ENCODE measurements at regions not wholly inside any gene's neighbourhood (a gene's known extent, or its start where the extent isn't known, plus 50 kb on each side); places are given as distances from the start of the nearest gene placed in this dataset.
"Not testable (repeated sequence)": the region's sequence is repeated elsewhere in the genome, so short reads cannot be mapped to it uniquely, and the experiment has no call there.

DNA sequence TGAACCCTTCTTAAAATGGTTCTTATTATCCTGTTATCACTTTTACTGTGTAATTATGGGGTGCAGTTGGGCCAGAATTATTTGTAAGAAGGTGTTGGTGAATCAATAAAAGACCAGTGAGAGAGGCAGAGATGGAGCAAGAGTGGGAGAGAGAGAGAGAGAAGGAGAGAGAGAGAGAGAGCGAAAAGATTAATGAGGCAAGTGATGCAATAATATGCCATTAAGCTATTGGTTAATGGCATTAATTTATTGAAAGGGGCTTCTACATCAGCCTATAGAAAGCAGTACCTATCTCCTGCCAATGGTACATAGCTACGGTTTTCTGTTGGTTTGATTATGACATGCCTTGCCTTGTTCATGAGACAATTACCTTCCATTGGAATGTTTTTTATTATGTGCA is 388.7 kb downstream of the RPS6KC1 start:
- Mint-ChIP-seq H3K9me3 (peaks cover 0 to 5% (median 0%) of the 10 kb centered on the region in 6 donors), H3K27ac (no peak overlapping the region), H3K27me3 (ENCODE audit: low read depth in 3 of 3) (peaks cover 0 to 7% (median 5%) of the 10 kb centered on the region in 3 donors), H3K4me3 (no peak overlapping the region), H3K36me3 (no peaks in the 10 kb centered on the region), H3K4me1 (no peaks in the 10 kb centered on the region)
- DNase-seq, result no peak

DNA sequence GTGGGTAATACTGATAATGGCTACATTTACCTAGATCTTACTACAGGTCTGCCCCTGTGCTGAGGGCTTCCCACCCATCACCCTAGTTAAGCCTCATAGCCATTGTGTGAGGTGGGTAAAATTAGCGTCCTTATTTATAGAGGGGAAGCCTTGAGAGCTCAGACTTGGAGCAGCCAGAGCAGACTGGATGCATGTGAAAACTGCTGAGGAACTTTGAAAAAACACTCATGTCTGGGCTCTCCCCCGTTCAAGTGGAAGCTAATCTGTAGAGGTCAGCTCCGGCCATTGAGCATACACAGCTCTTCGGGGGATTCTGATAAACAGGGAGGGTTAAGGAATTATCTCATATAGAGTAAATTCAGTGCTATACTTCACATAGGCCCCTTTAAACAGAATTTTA is 389.7 kb downstream of the RPS6KC1 start:
- Mint-ChIP-seq H3K4me3 (no peak overlapping the region), H3K27me3 (ENCODE audit: low read depth in 3 of 3) (peaks cover 0 to 9% (median 5%) of the 10 kb centered on the region in 3 donors), H3K36me3 (no peaks in the 10 kb centered on the region), H3K27ac (no peak overlapping the region), H3K4me1 (no peaks in the 10 kb centered on the region), H3K9me3 (peaks cover 0 to 3% (median 0%) of the 10 kb centered on the region in 6 donors)
- DNase-seq, result no peak

GRCh38 chr1:213443415-213443814 is 392.4 kb downstream of the RPS6KC1 start:
- Mint-ChIP-seq H3K36me3 (no peaks in the 10 kb centered on the region), H3K27ac (no peak overlapping the region), H3K27me3 (ENCODE audit: low read depth in 3 of 3) (peaks cover 0 to 9% (median 5%) of the 10 kb centered on the region in 3 donors), H3K9me3 (peaks cover 0 to 3% (median 0%) of the 10 kb centered on the region in 6 donors), H3K4me3 (no peak overlapping the region), H3K4me1 (no peaks in the 10 kb centered on the region)
- DNase-seq, result no peak

DNA sequence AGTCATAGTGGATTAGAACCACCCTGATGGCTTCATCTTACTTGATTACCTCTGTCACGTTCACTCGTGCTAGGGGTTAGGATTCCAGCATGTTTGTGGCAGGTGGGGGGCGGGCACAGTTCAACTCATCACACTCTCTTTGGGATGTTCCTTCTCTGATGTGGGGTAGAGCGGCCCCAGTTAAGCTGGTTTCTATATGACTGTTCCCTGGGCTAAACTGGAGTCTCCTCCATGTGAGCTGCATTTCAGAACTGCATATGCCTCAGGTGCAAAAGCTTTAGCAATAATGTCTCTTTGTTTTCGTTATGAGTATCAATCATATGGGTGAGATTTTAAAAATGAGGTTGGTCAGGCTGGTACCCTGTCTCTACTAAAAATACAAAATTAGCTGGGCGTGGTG is 393.2 kb downstream of the RPS6KC1 start:
- Mint-ChIP-seq H3K36me3 (no peaks in the 10 kb centered on the region), H3K4me1 (no peaks in the 10 kb centered on the region), H3K27me3 (ENCODE audit: low read depth in 3 of 3) (peaks cover 0 to 9% (median 5%) of the 10 kb centered on the region in 3 donors), H3K27ac (no peak overlapping the region), H3K4me3 (no peak overlapping the region), H3K9me3 (peaks cover 0 to 3% (median 0%) of the 10 kb centered on the region in 6 donors)
- DNase-seq, result no peak

DNA sequence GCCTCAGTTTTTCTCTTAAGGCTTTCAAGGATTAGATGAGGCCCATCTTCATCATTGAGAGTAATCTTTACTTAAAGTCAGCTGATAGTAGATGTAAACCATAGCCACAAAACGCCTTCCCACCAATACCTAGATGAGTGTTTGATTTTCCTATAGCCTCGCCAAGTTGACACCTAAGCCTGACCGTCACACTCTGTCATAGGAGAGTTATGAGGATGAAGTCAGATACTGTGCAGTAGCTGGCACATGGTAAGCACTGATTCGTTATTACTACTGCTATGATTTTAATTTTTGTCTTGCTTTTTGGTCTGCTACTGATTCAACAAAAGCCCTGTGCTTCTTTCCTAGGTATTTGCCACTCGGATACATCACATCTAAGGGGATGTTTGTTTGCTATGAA is 395.5 kb downstream of the RPS6KC1 start:
- Mint-ChIP-seq H3K27ac (no peak overlapping the region), H3K27me3 (ENCODE audit: low read depth in 3 of 3) (peaks cover 0 to 6% (median 2%) of the 10 kb centered on the region in 3 donors), H3K4me1 (no peaks in the 10 kb centered on the region), H3K36me3 (no peaks in the 10 kb centered on the region), H3K4me3 (no peak overlapping the region), H3K9me3 (peaks cover 0 to 3% (median 0%) of the 10 kb centered on the region in 6 donors)
- no peak for DNase-seq

GRCh38 chr1:213448360-213448759 is 397.3 kb downstream of the RPS6KC1 start:
- Mint-ChIP-seq H3K4me3 (no peak overlapping the region), H3K4me1 (no peaks in the 10 kb centered on the region), H3K27me3 (ENCODE audit: low read depth in 3 of 3) (peaks cover 0 to 7% (median 2%) of the 10 kb centered on the region in 3 donors), H3K9me3 (peaks cover 0 to 3% (median 0%) of the 10 kb centered on the region in 6 donors), H3K36me3 (no peaks in the 10 kb centered on the region), H3K27ac (no peak overlapping the region)
- no peak for DNase-seq

DNA sequence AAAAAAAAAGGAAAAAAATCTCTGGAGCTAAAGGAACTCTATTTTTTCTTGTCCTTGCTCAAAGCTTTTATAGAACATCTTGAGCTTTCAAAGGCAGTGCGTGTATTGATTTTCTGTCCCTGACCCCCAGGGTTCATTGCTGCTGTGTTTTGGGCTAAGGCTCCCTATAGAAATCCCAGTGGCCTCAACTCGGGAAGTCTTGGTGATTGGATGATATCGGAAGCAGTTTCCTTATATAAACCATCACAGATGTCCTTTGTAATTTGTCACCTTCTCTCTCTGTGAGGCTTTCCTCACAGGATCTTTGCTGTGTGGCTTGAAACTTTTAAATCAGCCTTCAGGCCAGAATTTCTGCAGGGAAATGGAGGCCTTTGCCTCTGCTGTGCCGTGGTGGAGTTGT is 397.7 kb downstream of the RPS6KC1 start:
- no peak overlapping the region for H3K27ac Mint-ChIP-seq
- no peaks in the 10 kb centered on the region for H3K36me3 Mint-ChIP-seq
- no peaks in the 10 kb centered on the region for H3K4me1 Mint-ChIP-seq
- H3K27me3 Mint-ChIP-seq (ENCODE audit: low read depth in 3 of 3), result peaks cover 0 to 7% (median 2%) of the 10 kb centered on the region in 3 donors
- DNase-seq, result no peak
- H3K4me3 Mint-ChIP-seq, result no peak overlapping the region
- peaks cover 0 to 3% (median 0%) of the 10 kb centered on the region in 6 donors for H3K9me3 Mint-ChIP-seq

DNA sequence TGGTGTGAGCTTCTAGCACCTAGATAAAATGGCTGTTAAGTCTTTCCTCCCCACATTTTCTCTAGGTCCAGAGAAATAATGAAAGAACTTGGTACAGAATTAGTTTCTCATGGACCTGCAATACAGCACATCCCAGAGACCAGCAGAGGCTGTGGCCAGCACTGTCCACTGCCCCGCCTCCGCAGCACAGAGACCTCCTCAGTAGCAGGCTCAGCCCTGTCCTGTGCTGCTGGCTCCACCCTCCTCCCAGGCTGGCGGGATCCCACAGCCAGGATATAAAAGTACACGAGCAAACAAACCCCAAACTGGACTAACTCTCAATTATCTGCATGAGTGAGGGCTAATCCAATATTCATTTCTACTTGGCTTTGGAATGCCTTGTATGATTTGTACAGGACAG is 401.5 kb downstream of the RPS6KC1 start:
- H3K27ac Mint-ChIP-seq, result no peak overlapping the region
- H3K4me1 Mint-ChIP-seq, result no peaks in the 10 kb centered on the region
- DNase-seq, result no peak
- no peaks in the 10 kb centered on the region for H3K36me3 Mint-ChIP-seq
- peaks cover 0 to 3% (median 0%) of the 10 kb centered on the region in 6 donors for H3K9me3 Mint-ChIP-seq
- no peak overlapping the region for H3K4me3 Mint-ChIP-seq
- H3K27me3 Mint-ChIP-seq (ENCODE audit: low read depth in 3 of 3), result peaks cover 0 to 9% (median 3%) of the 10 kb centered on the region in 3 donors

DNA sequence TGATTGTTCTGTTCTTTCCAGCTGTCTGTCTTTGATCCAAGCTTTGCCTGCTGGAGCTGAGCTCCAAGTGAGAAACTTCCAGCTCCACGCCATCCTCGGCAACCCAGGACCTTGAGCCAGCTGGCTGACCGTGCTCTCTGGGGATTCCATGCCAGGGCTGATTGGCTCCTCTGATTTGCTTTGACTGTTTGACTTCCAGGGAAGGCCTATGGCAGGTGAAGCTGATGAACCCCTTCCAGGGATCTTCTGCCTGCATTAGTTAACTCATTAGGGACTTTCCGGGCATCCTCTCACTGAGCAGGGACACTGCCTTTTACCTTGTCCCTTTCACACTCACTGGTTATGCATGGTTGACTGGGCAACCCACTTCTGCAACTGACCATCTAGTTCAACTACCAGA is 406.1 kb downstream of the RPS6KC1 start:
- Mint-ChIP-seq H3K27me3 (ENCODE audit: low read depth in 3 of 3) (peaks cover 2 to 12% (median 3%) of the 10 kb centered on the region in 3 donors), H3K4me3 (no peak overlapping the region), H3K27ac (no peak overlapping the region), H3K4me1 (no peaks in the 10 kb centered on the region), H3K36me3 (no peaks in the 10 kb centered on the region), H3K9me3 (peaks cover 0 to 11% (median under 1%) of the 10 kb centered on the region in 6 donors)
- no peak for DNase-seq

GRCh38 chr1:213457733-213458132 is 406.7 kb downstream of the RPS6KC1 start:
- Mint-ChIP-seq H3K4me1 (no peaks in the 10 kb centered on the region), H3K27ac (no peak overlapping the region), H3K36me3 (no peaks in the 10 kb centered on the region), H3K27me3 (ENCODE audit: low read depth in 3 of 3) (peaks cover 2 to 12% (median 3%) of the 10 kb centered on the region in 3 donors), H3K4me3 (no peak overlapping the region), H3K9me3 (peaks cover 0 to 11% (median under 1%) of the 10 kb centered on the region in 6 donors)
- no peak for DNase-seq

- not testable (repeated sequence) for H3K27ac Mint-ChIP-seq; H3K4me3 Mint-ChIP-seq; H3K4me1 Mint-ChIP-seq; DNase-seq; H3K36me3 Mint-ChIP-seq; H3K27me3 Mint-ChIP-seq (ENCODE audit: low read depth in 3 of 3)
- H3K9me3 Mint-ChIP-seq, result peaks cover 0 to 11% (median 2%) of the 10 kb centered on the region in 6 donors
Measured at GRCh38 chr1:213462374-213462773, 411.3 kb downstream of the RPS6KC1 start.

- no peak overlapping the region for H3K4me3 Mint-ChIP-seq
- H3K27me3 Mint-ChIP-seq (ENCODE audit: low read depth in 3 of 3), result peaks cover 3 to 7% (median 5%) of the 10 kb centered on the region in 3 donors
- peaks cover 0 to 5% (median under 1%) of the 10 kb centered on the region in 6 donors for H3K9me3 Mint-ChIP-seq
- DNase-seq, result no peak
- no peak overlapping the region for H3K27ac Mint-ChIP-seq
- no peaks in the 10 kb centered on the region for H3K36me3 Mint-ChIP-seq
- H3K4me1 Mint-ChIP-seq, result no peaks in the 10 kb centered on the region
Measured at GRCh38 chr1:213464786-213465460, 413.9 kb downstream of the RPS6KC1 start.

GRCh38 chr1:213466541-213466940 is 415.5 kb downstream of the RPS6KC1 start:
- no peaks in the 10 kb centered on the region for H3K4me1 Mint-ChIP-seq
- H3K9me3 Mint-ChIP-seq, result peaks cover 0 to 4% (median 0%) of the 10 kb centered on the region in 6 donors
- no peak overlapping the region for H3K27ac Mint-ChIP-seq
- no peak overlapping the region for H3K4me3 Mint-ChIP-seq
- no peaks in the 10 kb centered on the region for H3K36me3 Mint-ChIP-seq
- no peak for DNase-seq
- peaks cover 3 to 7% (median 7%) of the 10 kb centered on the region in 3 donors for H3K27me3 Mint-ChIP-seq (ENCODE audit: low read depth in 3 of 3)

DNA sequence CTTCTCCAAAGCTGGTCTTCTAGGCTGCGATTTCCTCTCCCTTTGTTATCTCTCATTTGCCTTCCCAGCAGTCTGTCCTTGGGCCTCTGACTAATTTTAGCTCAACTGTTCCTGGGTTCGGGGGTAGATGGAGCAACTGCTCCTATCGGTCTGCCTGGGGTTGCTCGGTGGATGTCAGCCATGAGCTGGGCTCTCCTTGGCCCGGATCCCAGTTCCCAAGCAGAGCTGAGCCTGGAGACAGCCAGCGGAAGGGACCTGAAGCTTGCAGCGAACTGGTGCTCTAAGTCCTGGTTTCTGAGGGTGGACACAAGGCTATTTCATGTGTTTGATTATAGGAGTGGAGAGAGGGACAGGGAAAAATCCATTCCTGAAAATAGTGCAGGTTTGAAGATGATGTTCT is 423.0 kb downstream of the RPS6KC1 start:
- H3K27me3 Mint-ChIP-seq (ENCODE audit: low read depth in 3 of 3), result peaks cover 2 to 4% (median 2%) of the 10 kb centered on the region in 3 donors
- H3K4me1 Mint-ChIP-seq, result no peaks in the 10 kb centered on the region
- no peak overlapping the region for H3K4me3 Mint-ChIP-seq
- no peaks in the 10 kb centered on the region for H3K36me3 Mint-ChIP-seq
- no peak for DNase-seq
- no peak overlapping the region for H3K27ac Mint-ChIP-seq
- peaks cover 0 to 2% (median 0%) of the 10 kb centered on the region in 6 donors for H3K9me3 Mint-ChIP-seq

DNA sequence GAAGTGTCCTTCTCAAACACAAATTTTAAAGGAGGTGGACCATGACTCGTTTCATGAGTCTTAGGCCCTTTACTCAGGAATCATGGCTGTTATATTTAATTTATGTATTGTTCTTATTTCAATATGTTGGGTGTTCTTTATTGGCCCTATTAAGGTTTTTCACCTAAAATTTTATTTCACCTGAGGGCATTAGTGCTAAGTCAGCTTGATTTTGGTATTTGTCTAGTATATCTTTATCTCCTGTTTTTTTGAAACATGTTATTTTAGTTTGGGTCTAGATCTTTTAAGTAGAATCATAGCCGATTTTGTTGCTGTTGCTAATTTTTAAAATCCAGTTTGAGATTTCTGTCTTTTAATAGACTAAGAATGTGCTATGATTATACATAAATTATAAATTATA is 430.4 kb downstream of the RPS6KC1 start:
- no peak overlapping the region for H3K4me3 Mint-ChIP-seq
- peaks cover 0 to 3% (median 0%) of the 10 kb centered on the region in 6 donors for H3K9me3 Mint-ChIP-seq
- no peaks in the 10 kb centered on the region for H3K4me1 Mint-ChIP-seq
- peaks cover 0 to 2% (median 0%) of the 10 kb centered on the region in 3 donors for H3K36me3 Mint-ChIP-seq
- H3K27ac Mint-ChIP-seq, result no peak overlapping the region
- DNase-seq, result no peak
- peaks cover 2 to 6% (median 4%) of the 10 kb centered on the region in 3 donors for H3K27me3 Mint-ChIP-seq (ENCODE audit: low read depth in 3 of 3)
